ENCODE measurements at regions not wholly inside any gene's neighbourhood (a gene's known extent, or its start where the extent isn't known, plus 50 kb on each side); places are given as distances from the start of the nearest gene placed in this dataset.

DNA sequence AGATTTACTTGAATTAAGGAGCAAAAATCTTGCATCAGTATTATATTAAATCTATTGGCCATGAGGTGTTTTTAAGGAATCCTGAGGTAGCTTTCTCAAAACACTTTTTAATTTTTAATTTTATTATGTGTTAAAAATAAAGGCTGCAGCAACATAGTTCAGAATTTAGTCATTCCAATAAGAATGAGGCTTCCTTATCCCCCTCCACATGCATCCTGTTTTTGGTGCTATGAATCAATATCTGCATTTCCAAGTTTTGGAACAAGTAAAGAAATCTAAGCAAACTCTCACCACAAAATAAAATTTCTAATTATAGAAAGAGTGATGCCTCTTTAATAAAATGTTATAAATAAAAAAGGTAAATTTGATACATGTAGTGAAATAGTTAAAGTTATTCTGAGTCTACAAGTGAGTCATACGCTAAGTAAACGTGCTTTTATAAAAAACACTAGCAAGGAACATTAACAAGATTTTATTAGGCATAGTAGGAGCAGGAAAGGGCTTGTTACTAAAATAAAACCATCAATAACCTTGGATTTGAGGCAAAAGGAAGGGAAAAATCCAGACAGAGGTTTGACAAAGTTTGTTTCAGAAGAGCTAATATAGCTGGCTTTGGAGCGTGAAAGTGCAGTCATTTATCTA, 1218.0 kb downstream of the NSUN3 start:
- no peaks in the 10 kb centered on the region for H3K36me3 ChIP-seq (ENCODE audit: control insufficient read depth, low read length)
- no peaks in the 10 kb centered on the region for H4K20me1 ChIP-seq (ENCODE audit: control insufficient read depth, insufficient read depth, low read depth, low read length)
- H3K9me2 ChIP-seq (replicated peaks; ENCODE audit: control insufficient read depth, low read length): no peaks in the 10 kb centered on the region
- H3K4me3 ChIP-seq (ENCODE audit: low read length): no peak overlapping the region
- H3K27ac ChIP-seq (ENCODE audit: low read depth, low read length): no peak overlapping the region
- no peaks in the 10 kb centered on the region for H3K79me2 ChIP-seq (ENCODE audit: control insufficient read depth, low read length)
- H3K9me3 ChIP-seq (ENCODE audit: control insufficient read depth, insufficient read depth, low read length): no peaks in the 10 kb centered on the region
- H3K4me2 ChIP-seq (ENCODE audit: low read length): no peak overlapping the region
- TF ChIP-seq, protein P1, sequence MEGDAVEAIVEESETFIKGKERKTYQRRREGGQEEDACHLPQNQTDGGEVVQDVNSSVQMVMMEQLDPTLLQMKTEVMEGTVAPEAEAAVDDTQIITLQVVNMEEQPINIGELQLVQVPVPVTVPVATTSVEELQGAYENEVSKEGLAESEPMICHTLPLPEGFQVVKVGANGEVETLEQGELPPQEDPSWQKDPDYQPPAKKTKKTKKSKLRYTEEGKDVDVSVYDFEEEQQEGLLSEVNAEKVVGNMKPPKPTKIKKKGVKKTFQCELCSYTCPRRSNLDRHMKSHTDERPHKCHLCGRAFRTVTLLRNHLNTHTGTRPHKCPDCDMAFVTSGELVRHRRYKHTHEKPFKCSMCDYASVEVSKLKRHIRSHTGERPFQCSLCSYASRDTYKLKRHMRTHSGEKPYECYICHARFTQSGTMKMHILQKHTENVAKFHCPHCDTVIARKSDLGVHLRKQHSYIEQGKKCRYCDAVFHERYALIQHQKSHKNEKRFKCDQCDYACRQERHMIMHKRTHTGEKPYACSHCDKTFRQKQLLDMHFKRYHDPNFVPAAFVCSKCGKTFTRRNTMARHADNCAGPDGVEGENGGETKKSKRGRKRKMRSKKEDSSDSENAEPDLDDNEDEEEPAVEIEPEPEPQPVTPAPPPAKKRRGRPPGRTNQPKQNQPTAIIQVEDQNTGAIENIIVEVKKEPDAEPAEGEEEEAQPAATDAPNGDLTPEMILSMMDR (IDR thresholded peaks at IDR 0.05; ENCODE audit: low read depth, low read length, poor library complexity, severe bottlenecking): no peak
- no peak for TF ChIP-seq EZH2phosphoT487 (IDR thresholded peaks at IDR 0.05; ENCODE audit: borderline replicate concordance, low read length)
- no peaks in the 10 kb centered on the region for H3F3A ChIP-seq (ENCODE audit: control insufficient read depth, insufficient read depth)
- no peaks in the 10 kb centered on the region for H3K27me3 ChIP-seq (ENCODE audit: control insufficient read depth, low read length)
- H3K4me1 ChIP-seq (ENCODE audit: control insufficient read depth, low read length): no peaks in the 10 kb centered on the region

DNA sequence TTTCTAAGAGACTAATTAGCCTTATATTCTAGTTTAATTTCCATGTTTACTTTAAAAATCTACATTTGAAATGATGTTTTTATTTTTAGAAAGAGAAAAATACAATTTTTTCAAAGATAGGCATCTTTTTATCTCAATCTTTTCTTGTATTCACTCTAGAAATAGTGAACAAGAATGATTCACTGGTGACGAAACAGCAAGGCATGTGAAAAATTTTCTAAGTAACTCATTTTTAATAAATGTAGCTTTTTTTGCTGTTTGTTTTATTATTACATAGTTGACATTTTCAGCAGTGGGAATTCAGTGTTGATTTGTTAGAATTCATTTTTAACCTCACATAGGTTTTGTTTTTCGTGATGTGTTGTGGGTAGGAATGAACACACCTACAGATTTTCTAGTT, 1226.4 kb downstream of the NSUN3 start:
- H3K79me2 ChIP-seq (ENCODE audit: control insufficient read depth, low read length): no peaks in the 10 kb centered on the region
- no peaks in the 10 kb centered on the region for H3K9me2 ChIP-seq (replicated peaks; ENCODE audit: control insufficient read depth, low read length)
- H3K36me3 ChIP-seq (ENCODE audit: control insufficient read depth, low read length): no peaks in the 10 kb centered on the region
- TF ChIP-seq, protein P1 (IDR thresholded peaks at IDR 0.05; ENCODE audit: low read depth, low read length, poor library complexity, severe bottlenecking): no peak
- TF ChIP-seq EZH2phosphoT487 (IDR thresholded peaks at IDR 0.05; ENCODE audit: borderline replicate concordance, low read length): no peak
- H3K27ac ChIP-seq (ENCODE audit: low read depth, low read length): no peak overlapping the region
- no peaks in the 10 kb centered on the region for H3K9me3 ChIP-seq (ENCODE audit: control insufficient read depth, insufficient read depth, low read length)
- H3K27me3 ChIP-seq (ENCODE audit: control insufficient read depth, low read length): no peaks in the 10 kb centered on the region
- H3K4me1 ChIP-seq (ENCODE audit: control insufficient read depth, low read length): no peaks in the 10 kb centered on the region
- no peaks in the 10 kb centered on the region for H4K20me1 ChIP-seq (ENCODE audit: control insufficient read depth, insufficient read depth, low read depth, low read length)
- H3K4me2 ChIP-seq (ENCODE audit: low read length): no peak overlapping the region
- H3K4me3 ChIP-seq (ENCODE audit: low read length): no peak overlapping the region
- no peaks in the 10 kb centered on the region for H3F3A ChIP-seq (ENCODE audit: control insufficient read depth, insufficient read depth)

DNA sequence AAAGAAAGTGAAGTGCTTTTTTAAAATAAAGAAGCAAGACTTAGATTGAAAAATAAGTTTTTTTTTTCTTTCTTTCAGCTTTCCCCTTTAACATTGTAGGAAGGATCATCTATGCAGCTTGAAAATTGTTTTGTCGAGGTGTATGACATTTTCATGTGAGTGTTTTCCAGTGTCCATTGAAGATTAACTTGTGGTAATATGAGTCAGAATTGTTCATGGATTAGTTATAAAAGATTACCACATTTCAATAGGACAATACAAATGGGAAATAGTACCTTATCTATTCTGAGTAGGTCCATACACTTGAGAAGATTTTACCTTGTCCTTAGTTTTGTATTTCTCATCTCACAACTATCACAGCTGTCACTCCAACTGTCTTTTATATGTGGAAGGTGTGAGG, 1234.7 kb downstream of the NSUN3 start:
- Histone ChIP-seq H3K27ac (ENCODE audit: low read depth, low read length) (no peak overlapping the region), H3F3A (ENCODE audit: control insufficient read depth, insufficient read depth) (no peaks in the 10 kb centered on the region), H3K4me1 (ENCODE audit: control insufficient read depth, low read length) (no peaks in the 10 kb centered on the region), H3K27me3 (ENCODE audit: control insufficient read depth, low read length) (no peaks in the 10 kb centered on the region), H3K36me3 (ENCODE audit: control insufficient read depth, low read length) (no peaks in the 10 kb centered on the region), H3K9me3 (ENCODE audit: control insufficient read depth, insufficient read depth, low read length) (no peaks in the 10 kb centered on the region), H4K20me1 (ENCODE audit: control insufficient read depth, insufficient read depth, low read depth, low read length) (no peaks in the 10 kb centered on the region), H3K79me2 (ENCODE audit: control insufficient read depth, low read length) (no peaks in the 10 kb centered on the region), H3K9me2 (replicated peaks; ENCODE audit: control insufficient read depth, low read length) (no peaks in the 10 kb centered on the region), H3K4me3 (ENCODE audit: low read length) (no peak overlapping the region), H3K4me2 (ENCODE audit: low read length) (no peak overlapping the region)
- TF ChIP-seq, protein P1 (IDR thresholded peaks at IDR 0.05; ENCODE audit: low read depth, low read length, poor library complexity, severe bottlenecking): no peak
- TF ChIP-seq EZH2phosphoT487 (IDR thresholded peaks at IDR 0.05; ENCODE audit: borderline replicate concordance, low read length): no peak

Data from DOHH2 (cell line).